OCI-LY7 (cell line): ENCODE measurements at regions not wholly inside any gene's neighbourhood (a gene's known extent, or its start where the extent isn't known, plus 50 kb on each side); places are given as distances from the start of the nearest gene placed in this dataset.

Experiments used
- BruUV-seq: library from RNA; stranded (reverse); fragments of 400-500 nt; replicated peaks from 2 replicates; lab custom pipeline; 2021; lab: Mats Ljungman, UMichigan
- CTCF ChIA-PET: fragments of 300-600 bp; sonication (Branson Sonifier 250); formaldehyde crosslinking; loops from one replicate; lab custom pipeline; 2022; ENCODE audit warnings: antibody characterized with exemption; ENCODE audit not compliant: unreplicated experiment; lab: Charles Lee
- POLR2A ChIA-PET: fragments of 300-600 bp; sonication (Branson Sonifier 250); formaldehyde crosslinking; loops from one replicate; lab custom pipeline; 2022; ENCODE audit warnings: antibody characterized with exemption; lab: Charles Lee
- DNase-seq: peaks from one replicate; pipeline ENCODE4 v3.0.0-alpha.2; 2015; ENCODE audit warnings: low spot score
- H2AFZ ChIP-seq: fragments of 200-600 bp; sonication (generic), shearing (Covaris generic); 2 replicates; pipeline ENCODE4 v1.6.1; 2014; ENCODE audit warnings: mild to moderate bottlenecking, antibody characterized with exemption, low read length, moderate library complexity
- H3K27ac ChIP-seq: fragments of 200-600 bp; sonication (generic); 2 replicates; pipeline ENCODE4 v1.5.1; 2014; ENCODE audit warnings: mixed run types, low read depth, mild to moderate bottlenecking, moderate library complexity, low read length, inconsistent platforms; ENCODE audit not compliant: poor library complexity, severe bottlenecking
- H3K36me3 ChIP-seq: fragments of 200-600 bp; sonication (generic); 2 replicates; pipeline ENCODE4 v1.6.1; 2014; ENCODE audit warnings: mild to moderate bottlenecking, antibody characterized with exemption, low read length, moderate library complexity, mixed read lengths; ENCODE audit not compliant: insufficient read depth
- H3K4me1 ChIP-seq: fragments of 200-600 bp; sonication (generic); 2 replicates; pipeline ENCODE4 v1.5.1; 2014; ENCODE audit warnings: mild to moderate bottlenecking, low read length; ENCODE audit not compliant: insufficient read depth, poor library complexity, severe bottlenecking
- H3K4me2 ChIP-seq: fragments of 200-600 bp; sonication (generic); 2 replicates; pipeline ENCODE4 v1.6.1; 2014; ENCODE audit warnings: mild to moderate bottlenecking, low read length
- H3K4me3 ChIP-seq: fragments of 200-600 bp; sonication (generic); 2 replicates; pipeline ENCODE4 v1.5.1; 2014; ENCODE audit warnings: mild to moderate bottlenecking, low read depth, low read length; ENCODE audit not compliant: poor library complexity, severe bottlenecking
- H3K79me2 ChIP-seq: fragments of 200-600 bp; sonication (generic); 2 replicates; pipeline ENCODE4 v1.6.1; 2016; ENCODE audit warnings: low read depth, mild to moderate bottlenecking, low read length, moderate library complexity, mixed read lengths; ENCODE audit not compliant: insufficient read depth
- H3K9me2 ChIP-seq: fragments of 200-600 bp; sonication (generic); 2 replicates; pipeline ENCODE4 v1.6.1; 2016; ENCODE audit warnings: mild to moderate bottlenecking, low read length, mixed read lengths; ENCODE audit not compliant: insufficient read depth
- H3K9me3 ChIP-seq: fragments of 200-600 bp; sonication (generic); 2 replicates; pipeline ENCODE4 v1.6.1; 2014; ENCODE audit warnings: mild to moderate bottlenecking, mixed run types, low read length, mixed read lengths
- H4K20me1 ChIP-seq: fragments of 200-600 bp; sonication (generic); 2 replicates; pipeline ENCODE4 v1.6.1; 2014; ENCODE audit warnings: mild to moderate bottlenecking, antibody characterized with exemption, low read length, moderate library complexity, mixed read lengths; ENCODE audit not compliant: insufficient read depth
- EZH2phosphoT487 ChIP-seq: fragments of 200-600 bp; sonication (generic); IDR thresholded peaks from 2 replicates; pipeline ENCODE4 v1.6.1; 2018; ENCODE audit warnings: low read depth, borderline replicate concordance, mild to moderate bottlenecking, mixed run types, antibody characterized with exemption, low read length, moderate library complexity, mixed read lengths
- intact Hi-C: fragments of 100-400 bp; cut with micrococcal nuclease; formaldehyde crosslinking; loops from one replicate; pipeline ENCODE4 v1.10.0; 2022; ENCODE audit not compliant: unreplicated experiment
- TF ChIP-seq, protein P1 (sequence below): fragments of 200-600 bp; sonication (generic); conservative IDR thresholded peaks from 2 replicates; pipeline ENCODE4 v1.5.1; 2014; ENCODE audit warnings: mild to moderate bottlenecking, antibody characterized with exemption, low read length, moderate library complexity, mixed read lengths

GRCh38 chr10:8829592-8829991 is 775.1 kb downstream of the GATA3 start:
- CTCF ChIA-PET, result no interaction called here
- no peaks in the 10 kb centered on the region for H3K79me2 ChIP-seq
- DNase-seq, result no peak
- H3K4me1 ChIP-seq, result no peaks in the 10 kb centered on the region
- intact Hi-C loops, result no loop called here
- H4K20me1 ChIP-seq, result no peaks in the 10 kb centered on the region
- BruUV-seq, result no TSS peak
- POLR2A ChIA-PET, result interaction anchor here (0.6 to 0.7 kb wide), 6 partner anchors 42 to 799 kb away, joined by 3 to 5 read pairs (median 4); no protein-coding TSS in a partner anchor
- no peaks in the 10 kb centered on the region for H3K36me3 ChIP-seq
- H3K4me2 ChIP-seq, result no peak overlapping the region
- no peak for TF ChIP-seq EZH2phosphoT487
- TF ChIP-seq, protein P1, sequence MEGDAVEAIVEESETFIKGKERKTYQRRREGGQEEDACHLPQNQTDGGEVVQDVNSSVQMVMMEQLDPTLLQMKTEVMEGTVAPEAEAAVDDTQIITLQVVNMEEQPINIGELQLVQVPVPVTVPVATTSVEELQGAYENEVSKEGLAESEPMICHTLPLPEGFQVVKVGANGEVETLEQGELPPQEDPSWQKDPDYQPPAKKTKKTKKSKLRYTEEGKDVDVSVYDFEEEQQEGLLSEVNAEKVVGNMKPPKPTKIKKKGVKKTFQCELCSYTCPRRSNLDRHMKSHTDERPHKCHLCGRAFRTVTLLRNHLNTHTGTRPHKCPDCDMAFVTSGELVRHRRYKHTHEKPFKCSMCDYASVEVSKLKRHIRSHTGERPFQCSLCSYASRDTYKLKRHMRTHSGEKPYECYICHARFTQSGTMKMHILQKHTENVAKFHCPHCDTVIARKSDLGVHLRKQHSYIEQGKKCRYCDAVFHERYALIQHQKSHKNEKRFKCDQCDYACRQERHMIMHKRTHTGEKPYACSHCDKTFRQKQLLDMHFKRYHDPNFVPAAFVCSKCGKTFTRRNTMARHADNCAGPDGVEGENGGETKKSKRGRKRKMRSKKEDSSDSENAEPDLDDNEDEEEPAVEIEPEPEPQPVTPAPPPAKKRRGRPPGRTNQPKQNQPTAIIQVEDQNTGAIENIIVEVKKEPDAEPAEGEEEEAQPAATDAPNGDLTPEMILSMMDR, result no peak
- H3K4me3 ChIP-seq, result no peak overlapping the region
- no peak overlapping the region for H2AFZ ChIP-seq
- H3K9me2 ChIP-seq, result no peaks in the 10 kb centered on the region
- H3K27ac ChIP-seq, result no peak overlapping the region
- H3K9me3 ChIP-seq, result no peaks in the 10 kb centered on the region

DNA sequence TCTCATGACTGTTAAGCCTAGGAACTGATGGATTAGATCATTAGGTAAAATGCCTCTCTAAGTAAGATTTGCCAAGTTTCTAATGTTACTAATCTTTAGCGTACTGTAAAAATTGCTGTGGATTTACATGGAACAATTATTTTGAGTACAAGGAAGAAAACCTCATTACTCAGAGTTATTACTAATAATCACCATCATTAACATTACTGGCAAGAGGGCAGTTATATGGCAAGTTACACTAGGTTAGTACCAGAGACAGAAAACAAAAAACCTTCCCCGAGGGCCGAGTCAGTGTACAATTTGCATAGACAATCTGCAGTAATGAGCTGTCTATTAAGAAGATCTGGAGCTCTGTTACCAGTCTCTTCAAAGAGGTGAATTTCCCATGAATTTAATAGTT is 775.6 kb downstream of the GATA3 start:
- ChIA-PET CTCF (no interaction called here), POLR2A (interaction anchor here (0.6 to 0.7 kb wide), 5 partner anchors 43 to 800 kb away, joined by 3 to 5 read pairs (median 5); no protein-coding TSS in a partner anchor)
- BruUV-seq, result no TSS peak
- Histone ChIP-seq H3K9me2 (no peaks in the 10 kb centered on the region), H3K36me3 (no peaks in the 10 kb centered on the region), H3K4me1 (no peaks in the 10 kb centered on the region), H2AFZ (no peak overlapping the region), H3K9me3 (no peaks in the 10 kb centered on the region), H3K4me2 (no peak overlapping the region), H3K79me2 (no peaks in the 10 kb centered on the region), H3K27ac (no peak overlapping the region), H3K4me3 (no peak overlapping the region), H4K20me1 (no peaks in the 10 kb centered on the region)
- intact Hi-C loops, result no loop called here
- no peak for DNase-seq
- TF ChIP-seq EZH2phosphoT487, result no peak
- TF ChIP-seq, protein P1, result no peak

- Histone ChIP-seq H3K27ac (no peak overlapping the region), H3K4me3 (no peak overlapping the region), H4K20me1 (no peaks in the 10 kb centered on the region), H3K4me1 (no peaks in the 10 kb centered on the region), H3K9me3 (no peaks in the 10 kb centered on the region), H2AFZ (no peak overlapping the region), H3K4me2 (no peak overlapping the region), H3K9me2 (no peaks in the 10 kb centered on the region), H3K36me3 (no peaks in the 10 kb centered on the region), H3K79me2 (no peaks in the 10 kb centered on the region)
- TF ChIP-seq EZH2phosphoT487, result no peak
- TF ChIP-seq, protein P1, result no peak
- POLR2A ChIA-PET, result no interaction called here
- DNase-seq, result no peak
- no TSS peak for BruUV-seq
- intact Hi-C loops, result no loop called here
- CTCF ChIA-PET, result no interaction called here
Observed at GRCh38 chr10:8830876-8831275, 776.4 kb downstream of the GATA3 start.
